ENCODE measurements at regions not wholly inside any gene's neighbourhood (a gene's known extent, or its start where the extent isn't known, plus 50 kb on each side); places are given as distances from the start of the nearest gene placed in this dataset.
A peak's percentile ranks its signal among the peaks of the same experiment; 100 is the strongest.

GRCh38 chr3:180802837-180803236 lies 109.6 kb upstream of the FXR1 start:
- peak; percentile 20 for DNase-seq (ENCODE audit: low spot score)
- CTCF ChIA-PET: interaction anchor here (0.6 to 0.8 kb wide), 8 partner anchors 9 to 766 kb away, joined by 3 to 7 read pairs (median 3); no protein-coding TSS in a partner anchor

GRCh38 chr3:180804916-180805315 lies 107.6 kb upstream of the FXR1 start:
- H3K27ac ChIP-seq: no peak overlapping the region
- TF ChIP-seq CTCF (conservative IDR thresholded peaks at IDR 0.05; ENCODE audit: low read depth): no peak
- CTCF ChIA-PET: interaction anchor here (0.7 kb wide), 1 partner anchor 71 kb away, joined by 3 read pairs; no protein-coding TSS in a partner anchor
- POLR2A ChIA-PET (ENCODE audit: low non-redundant PET): no interaction called here
- peak; percentile 36 for DNase-seq (ENCODE audit: low spot score)

More at GRCh38 chr3:180802837-180803236, 109.6 kb upstream of the FXR1 start:
- no peak overlapping the region for H3K27ac ChIP-seq
- POLR2A ChIA-PET (ENCODE audit: low non-redundant PET): interaction anchor here (0.7 kb wide), 1 partner anchor 413 kb away, joined by 5 read pairs; no protein-coding TSS in a partner anchor
- TF ChIP-seq CTCF (conservative IDR thresholded peaks at IDR 0.05; ENCODE audit: low read depth): peak; percentile 45

GRCh38 chr3:180808823-180809575 lies 103.5 kb upstream of the FXR1 start:
- TF ChIP-seq CTCF (conservative IDR thresholded peaks at IDR 0.05; ENCODE audit: low read depth): no peak
- H3K27ac ChIP-seq: no peak overlapping the region
- ChIA-PET POLR2A (ENCODE audit: low non-redundant PET) (no interaction called here), CTCF (interaction anchor here (0.6 to 0.7 kb wide), 4 partner anchors 11 to 151 kb away, joined by 3 to 5 read pairs (median 4); no protein-coding TSS in a partner anchor)
- DNase-seq (ENCODE audit: low spot score): no peak

- ChIA-PET CTCF (interaction anchor here (1.3 kb wide), 1 partner anchor 11 kb away, joined by 4 read pairs; no protein-coding TSS in a partner anchor), POLR2A (ENCODE audit: low non-redundant PET) (no interaction called here)
- no peak overlapping the region for H3K27ac ChIP-seq
- no peak for DNase-seq (ENCODE audit: low spot score)
- TF ChIP-seq CTCF (conservative IDR thresholded peaks at IDR 0.05; ENCODE audit: low read depth): no peak
Measured at GRCh38 chr3:180820400-180820799, 92.1 kb upstream of the FXR1 start.

- no peak for TF ChIP-seq CTCF (conservative IDR thresholded peaks at IDR 0.05; ENCODE audit: low read depth)
- POLR2A ChIA-PET (ENCODE audit: low non-redundant PET): no interaction called here
Measured at GRCh38 chr3:180825964-180826363, 86.5 kb upstream of the FXR1 start.

GRCh38 chr3:180827171-180827570 lies 85.3 kb upstream of the FXR1 start:
- DNase-seq (ENCODE audit: low spot score): no peak
- no peak for TF ChIP-seq CTCF (conservative IDR thresholded peaks at IDR 0.05; ENCODE audit: low read depth)
- POLR2A ChIA-PET (ENCODE audit: low non-redundant PET): no interaction called here
- CTCF ChIA-PET: no interaction called here
- H3K27ac ChIP-seq: no peak overlapping the region

More at GRCh38 chr3:180825964-180826363, 86.5 kb upstream of the FXR1 start:
- CTCF ChIA-PET: no interaction called here
- no peak overlapping the region for H3K27ac ChIP-seq
- DNase-seq (ENCODE audit: low spot score): no peak
